SIG-M5 treated with dmso at 0.1 percent for 504 hours (cell line): ENCODE measurements at regions not wholly inside any gene's neighbourhood (a gene's known extent, or its start where the extent isn't known, plus 50 kb on each side); places are given as distances from the start of the nearest gene placed in this dataset.
A peak's percentile ranks its signal among the peaks of the same experiment; 100 is the strongest.
"Not testable (repeated sequence)": the region's sequence is repeated elsewhere in the genome, so short reads cannot be mapped to it uniquely, and the experiment has no call there.

Experiments used
- DNase-seq: peaks from one replicate; lab custom pipeline; 2025; ENCODE audit not compliant: unreplicated experiment; lab: John Stamatoyannopoulos, UW

DNA sequence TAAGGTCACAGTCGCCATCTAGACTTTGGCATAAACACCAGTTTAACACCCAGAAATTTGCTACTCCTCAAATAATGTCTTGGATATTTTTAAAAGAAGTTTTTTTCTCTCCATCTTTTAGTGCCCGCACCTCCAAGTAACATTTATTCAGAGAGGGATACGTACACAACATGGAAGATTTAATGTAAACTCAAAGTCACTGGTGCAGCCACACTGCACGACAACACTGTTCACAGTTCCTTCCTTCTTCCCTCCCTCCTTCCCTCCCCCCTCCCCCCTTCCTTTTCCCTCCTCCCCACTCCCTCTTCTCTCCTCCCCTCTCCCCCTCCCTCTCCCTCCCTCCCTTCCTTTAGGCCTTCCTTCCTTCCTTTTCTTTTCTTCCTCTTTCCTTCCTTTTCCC, 56.5 kb downstream of the NPPC start:
- DNase-seq, result no peak

DNA sequence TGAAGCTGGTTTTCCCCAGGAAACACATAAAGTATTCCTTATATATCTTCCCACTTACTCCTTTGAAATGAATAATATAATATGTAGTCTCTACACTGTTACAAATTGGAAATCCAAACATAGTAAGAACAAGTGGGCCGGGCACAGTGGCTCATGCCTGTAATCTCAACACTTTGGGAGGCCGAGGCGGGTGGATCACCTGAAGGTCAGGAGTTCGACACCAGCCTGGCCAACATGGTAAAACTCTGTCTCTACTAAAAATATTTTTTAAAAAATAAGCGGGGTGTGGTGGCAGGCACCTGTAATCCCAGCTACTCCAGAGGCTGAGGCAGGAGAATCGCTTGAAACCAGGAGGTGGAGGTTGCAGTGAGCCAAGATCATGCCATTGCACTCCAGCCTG, 57.2 kb downstream of the NPPC start:
- DNase-seq, result not testable (repeated sequence)

DNA sequence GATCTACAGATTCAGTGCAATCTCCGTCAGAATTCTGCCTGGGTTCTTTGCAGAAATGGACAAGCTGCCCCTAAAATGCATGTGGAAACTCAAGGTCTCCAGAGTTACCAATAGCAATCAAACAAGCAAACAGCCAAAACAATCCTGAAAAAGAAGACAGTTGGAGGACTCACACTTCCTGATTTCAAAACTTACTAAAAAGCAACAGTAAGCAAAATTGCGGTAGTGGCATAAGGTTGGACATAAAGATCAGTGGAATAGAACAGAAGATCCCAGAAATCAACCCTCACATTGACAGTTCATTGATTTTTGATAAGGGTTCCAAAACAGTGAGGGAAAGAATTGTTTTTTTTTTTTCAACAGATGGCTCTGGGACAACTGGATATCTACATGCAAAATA, 59.7 kb downstream of the NPPC start:
- peak; percentile 39 for DNase-seq

DNA sequence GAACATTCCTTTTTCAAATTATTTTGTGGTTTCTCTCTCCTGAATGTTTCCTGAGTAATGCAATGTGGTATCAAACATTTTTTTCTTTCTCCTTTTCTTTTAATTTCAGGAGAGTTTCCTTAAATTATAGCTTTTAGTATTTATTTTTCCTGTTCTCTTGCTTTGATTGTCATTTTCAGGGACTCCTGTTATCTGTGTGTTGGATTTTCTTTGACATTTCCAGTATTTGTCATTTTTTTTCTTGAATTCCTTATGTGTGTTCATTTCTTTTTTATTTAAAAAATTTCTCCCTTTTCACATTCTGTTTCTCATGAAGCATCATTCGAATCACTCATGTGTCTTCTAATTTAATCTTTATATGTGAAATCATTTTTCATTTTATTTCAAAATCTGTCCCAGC, 61.0 kb downstream of the NPPC start:
- DNase-seq, result no peak

DNA sequence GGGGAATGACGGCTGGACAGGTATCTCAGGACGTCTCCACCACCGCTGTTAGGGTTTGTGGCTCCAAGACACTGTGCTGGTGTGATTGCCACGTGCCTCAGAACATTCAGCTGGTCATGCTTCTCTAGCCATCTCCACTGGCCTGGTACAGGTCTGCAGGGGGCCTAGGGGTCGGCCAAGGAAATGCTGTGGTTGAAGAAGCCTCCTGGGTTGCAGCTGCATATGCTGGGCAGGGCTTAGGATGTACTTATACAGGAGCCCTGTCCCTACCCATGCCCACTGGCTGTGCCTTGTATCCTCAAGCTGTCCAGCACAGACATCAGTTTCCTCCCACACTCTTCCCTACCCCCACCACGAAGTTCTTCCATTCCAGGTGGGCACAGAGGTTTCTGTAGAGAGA, 64.1 kb downstream of the NPPC start:
- DNase-seq, result no peak

DNA sequence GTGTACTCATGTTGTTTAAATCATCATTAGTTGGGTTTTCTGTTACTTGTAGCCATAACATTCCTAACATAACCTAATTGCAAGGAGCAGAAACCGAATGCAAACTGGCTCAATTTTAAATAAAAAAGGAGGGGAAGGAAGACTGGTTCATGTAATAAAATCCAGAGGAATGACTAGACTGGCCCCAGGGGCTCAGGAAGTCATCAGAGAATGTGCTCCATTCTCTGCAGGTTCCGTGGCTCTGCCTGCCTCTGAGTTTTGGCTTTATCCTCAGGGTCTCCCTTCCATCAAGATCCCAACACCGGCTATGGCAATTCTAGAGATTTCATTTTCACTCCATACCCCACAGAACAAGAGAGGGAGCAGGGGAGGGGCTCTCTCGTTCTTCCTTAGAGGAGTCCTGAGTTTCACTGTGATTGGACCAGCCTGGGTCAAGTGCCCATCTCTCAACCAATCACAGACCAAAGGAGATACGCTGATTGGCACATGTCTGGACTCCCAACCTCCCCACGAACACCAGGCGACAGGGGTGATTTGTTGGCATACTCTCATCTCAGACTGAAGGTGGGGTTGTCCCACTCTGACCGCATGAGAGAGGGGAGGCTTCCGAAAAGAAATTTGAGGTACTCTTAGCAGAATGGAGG, 64.8 kb downstream of the NPPC start:
- no peak for DNase-seq
